ENCODE measurements at regions not wholly inside any gene's neighbourhood (a gene's known extent, or its start where the extent isn't known, plus 50 kb on each side); places are given as distances from the start of the nearest gene placed in this dataset.

- Histone ChIP-seq H3K4me1 (ENCODE audit: low read length) (no peaks in the 10 kb centered on the region), H3K9me3 (replicated peaks; ENCODE audit: insufficient read depth, low read length) (no peaks in the 10 kb centered on the region), H3K9me2 (replicated peaks; ENCODE audit: insufficient read depth, low read length) (no peaks in the 10 kb centered on the region), H3F3A (ENCODE audit: insufficient read depth, low read length) (no peaks in the 10 kb centered on the region), H3K79me2 (ENCODE audit: low read length) (no peaks in the 10 kb centered on the region), H3K27ac (ENCODE audit: low read length) (no peak overlapping the region), H3K4me3 (ENCODE audit: low read length) (no peak overlapping the region), H3K4me2 (ENCODE audit: low read depth, low read length) (no peak overlapping the region), H3K9ac (ENCODE audit: low read length) (no peak overlapping the region), H3K27me3 (replicated peaks; ENCODE audit: insufficient read depth, low read length) (no peaks in the 10 kb centered on the region), H2AFZ (ENCODE audit: low read length) (no peak overlapping the region), H4K20me1 (ENCODE audit: insufficient read depth, low read length) (no peaks in the 10 kb centered on the region), H3K36me3 (replicated peaks; ENCODE audit: insufficient read depth, low read length) (no peaks in the 10 kb centered on the region)
- no peak for TF ChIP-seq EZH2phosphoT487 (IDR thresholded peaks at IDR 0.05; ENCODE audit: low read length)
- DNase-seq = no peak
Measured at GRCh38 chr6:18792866-18793265, 405.7 kb downstream of the RNF144B start.

- H3K27me3 ChIP-seq (replicated peaks; ENCODE audit: insufficient read depth, low read length) = no peaks in the 10 kb centered on the region
- no peaks in the 10 kb centered on the region for H4K20me1 ChIP-seq (ENCODE audit: insufficient read depth, low read length)
- TF ChIP-seq CTCF (IDR thresholded peaks at IDR 0.05; ENCODE audit: low read length) (no peak), EZH2phosphoT487 (IDR thresholded peaks at IDR 0.05; ENCODE audit: low read length) (no peak), EZH2 (optimal IDR thresholded peaks at IDR 0.05; ENCODE audit: low read depth, low read length) (no peak)
- H3K79me2 ChIP-seq (ENCODE audit: low read length) = no peaks in the 10 kb centered on the region
- H3K9me3 ChIP-seq (replicated peaks; ENCODE audit: insufficient read depth, low read length) = no peaks in the 10 kb centered on the region
- H3K9ac ChIP-seq (ENCODE audit: low read length) = no peak overlapping the region
- no peak overlapping the region for H3K4me2 ChIP-seq (ENCODE audit: low read depth, low read length)
- H3K4me1 ChIP-seq (ENCODE audit: low read length) = no peaks in the 10 kb centered on the region
- H3K36me3 ChIP-seq (replicated peaks; ENCODE audit: insufficient read depth, low read length) = no peaks in the 10 kb centered on the region
- DNase-seq = no peak
- no peak overlapping the region for H3K27ac ChIP-seq (ENCODE audit: low read length)
- no peaks in the 10 kb centered on the region for H3K9me2 ChIP-seq (replicated peaks; ENCODE audit: insufficient read depth, low read length)
- no peaks in the 10 kb centered on the region for H3F3A ChIP-seq (ENCODE audit: insufficient read depth, low read length)
- H2AFZ ChIP-seq (ENCODE audit: low read length) = no peak overlapping the region
- no peak overlapping the region for H3K4me3 ChIP-seq (ENCODE audit: low read length)
Measured at GRCh38 chr6:18795726-18796125, 408.6 kb downstream of the RNF144B start.

GRCh38 chr6:18820725-18821124, 433.6 kb downstream of the RNF144B start:
- Histone ChIP-seq H3K9me3 (replicated peaks; ENCODE audit: insufficient read depth, low read length) (no peaks in the 10 kb centered on the region), H3K9me2 (replicated peaks; ENCODE audit: insufficient read depth, low read length) (no peaks in the 10 kb centered on the region), H3K79me2 (ENCODE audit: low read length) (no peaks in the 10 kb centered on the region), H3K27me3 (replicated peaks; ENCODE audit: insufficient read depth, low read length) (no peaks in the 10 kb centered on the region), H3K4me1 (ENCODE audit: low read length) (no peaks in the 10 kb centered on the region), H3K9ac (ENCODE audit: low read length) (no peak overlapping the region), H3K4me3 (ENCODE audit: low read length) (no peak overlapping the region), H3K4me2 (ENCODE audit: low read depth, low read length) (no peak overlapping the region), H3K27ac (ENCODE audit: low read length) (no peak overlapping the region), H3K36me3 (replicated peaks; ENCODE audit: insufficient read depth, low read length) (no peaks in the 10 kb centered on the region), H3F3A (ENCODE audit: insufficient read depth, low read length) (no peaks in the 10 kb centered on the region), H4K20me1 (ENCODE audit: insufficient read depth, low read length) (no peaks in the 10 kb centered on the region), H2AFZ (ENCODE audit: low read length) (no peak overlapping the region)
- TF ChIP-seq EZH2 (optimal IDR thresholded peaks at IDR 0.05; ENCODE audit: low read depth, low read length) (no peak), CTCF (IDR thresholded peaks at IDR 0.05; ENCODE audit: low read length) (no peak), EZH2phosphoT487 (IDR thresholded peaks at IDR 0.05; ENCODE audit: low read length) (no peak)
- DNase-seq = no peak

GRCh38 chr6:18823782-18824386, 436.7 kb downstream of the RNF144B start:
- no peaks in the 10 kb centered on the region for H4K20me1 ChIP-seq (ENCODE audit: insufficient read depth, low read length)
- TF ChIP-seq CTCF (IDR thresholded peaks at IDR 0.05; ENCODE audit: low read length) = peak; percentile 62
- TF ChIP-seq EZH2phosphoT487 (IDR thresholded peaks at IDR 0.05; ENCODE audit: low read length) = no peak
- H3K9me2 ChIP-seq (replicated peaks; ENCODE audit: insufficient read depth, low read length) = no peaks in the 10 kb centered on the region
- no peaks in the 10 kb centered on the region for H3K36me3 ChIP-seq (replicated peaks; ENCODE audit: insufficient read depth, low read length)
- peak; percentile 23 for DNase-seq
- no peak overlapping the region for H2AFZ ChIP-seq (ENCODE audit: low read length)
- H3K9me3 ChIP-seq (replicated peaks; ENCODE audit: insufficient read depth, low read length) = no peaks in the 10 kb centered on the region
- H3K4me2 ChIP-seq (ENCODE audit: low read depth, low read length) = no peak overlapping the region
- H3K4me3 ChIP-seq (ENCODE audit: low read length) = no peak overlapping the region
- no peaks in the 10 kb centered on the region for H3K27me3 ChIP-seq (replicated peaks; ENCODE audit: insufficient read depth, low read length)
- no peaks in the 10 kb centered on the region for H3K4me1 ChIP-seq (ENCODE audit: low read length)
- H3K27ac ChIP-seq (ENCODE audit: low read length) = no peak overlapping the region
- H3K9ac ChIP-seq (ENCODE audit: low read length) = no peak overlapping the region
- no peaks in the 10 kb centered on the region for H3K79me2 ChIP-seq (ENCODE audit: low read length)
- no peaks in the 10 kb centered on the region for H3F3A ChIP-seq (ENCODE audit: insufficient read depth, low read length)

Data from MM.1S (cell line).